H9 (cell line): ENCODE measurements at regions not wholly inside any gene's neighbourhood (a gene's known extent, or its start where the extent isn't known, plus 50 kb on each side); places are given as distances from the start of the nearest gene placed in this dataset.

Source experiments
- DNase-seq: peaks from one replicate; pipeline ENCODE4 v3.0.0-alpha.2; 2017
- H2AFZ ChIP-seq: one replicate; pipeline ENCODE4 v1.6.1; 2013; ENCODE audit warnings: mild to moderate bottlenecking, low read length, control low read depth, moderate library complexity
- H2AK5ac ChIP-seq: 2 replicates; pipeline ENCODE4 v1.6.1; 2013; ENCODE audit warnings: low read length, control low read depth, mixed read lengths; ENCODE audit not compliant: insufficient read length
- H2BK120ac ChIP-seq: one replicate; pipeline ENCODE4 v1.6.1; 2013; ENCODE audit warnings: low read depth, mild to moderate bottlenecking, low read length, control low read depth, inconsistent platforms; ENCODE audit not compliant: poor library complexity, severe bottlenecking
- H2BK12ac ChIP-seq: 2 replicates; pipeline ENCODE4 v1.6.1; 2013; ENCODE audit warnings: low read length, control low read depth, mixed read lengths, low read depth; ENCODE audit not compliant: insufficient read length
- H2BK15ac ChIP-seq: 2 replicates; pipeline ENCODE4 v1.6.1; 2013; ENCODE audit warnings: low read depth, low read length, control low read depth
- H2BK20ac ChIP-seq: one replicate; pipeline ENCODE4 v1.6.1; 2013; ENCODE audit warnings: low read depth, mild to moderate bottlenecking, low read length, control low read depth, inconsistent platforms; ENCODE audit not compliant: poor library complexity, severe bottlenecking
- H2BK5ac ChIP-seq: 2 replicates; pipeline ENCODE4 v1.6.1; 2013; ENCODE audit warnings: low read length, control low read depth, mixed read lengths; ENCODE audit not compliant: insufficient read length
- H3K14ac ChIP-seq: 2 replicates; pipeline ENCODE4 v1.6.1; 2013; ENCODE audit warnings: low read length, control low read depth; ENCODE audit not compliant: insufficient read depth
- H3K18ac ChIP-seq: 2 replicates; pipeline ENCODE4 v1.6.1; 2013; ENCODE audit warnings: low read depth, mild to moderate bottlenecking, mixed read lengths, low read length, control low read depth; ENCODE audit not compliant: insufficient read length
- H3K23ac ChIP-seq: 2 replicates; pipeline ENCODE4 v1.6.1; 2013; ENCODE audit warnings: low read length, control low read depth, mixed read lengths, low read depth; ENCODE audit not compliant: insufficient read length
- H3K23me2 ChIP-seq: 2 replicates; pipeline ENCODE4 v1.6.1; 2013; ENCODE audit warnings: low read depth, mild to moderate bottlenecking, mixed read lengths, low read length, control low read depth; ENCODE audit not compliant: insufficient read length, poor library complexity, severe bottlenecking
- H3K27ac ChIP-seq: 2 replicates; pipeline ENCODE4 v1.5.1; 2013; ENCODE audit warnings: low read length, control low read depth, mixed read lengths, low read depth; ENCODE audit not compliant: insufficient read length
- H3K27me3 ChIP-seq: 2 replicates; pipeline ENCODE4 v1.6.1; 2013; ENCODE audit warnings: low read length, control low read depth, inconsistent platforms; ENCODE audit not compliant: insufficient read depth
- H3K4ac ChIP-seq: 2 replicates; pipeline ENCODE4 v1.6.1; 2013; ENCODE audit warnings: low read depth, mild to moderate bottlenecking, control low read depth, inconsistent platforms, low read length, moderate library complexity
- H3K4me1 ChIP-seq: 2 replicates; pipeline ENCODE4 v1.6.1; 2013; ENCODE audit warnings: low read length, control low read depth, inconsistent platforms; ENCODE audit not compliant: insufficient read depth
- H3K4me2 ChIP-seq: 2 replicates; pipeline ENCODE4 v1.6.1; 2013; ENCODE audit warnings: low read length, control low read depth, mixed read lengths; ENCODE audit not compliant: insufficient read length, insufficient read depth
- H3K56ac ChIP-seq: 2 replicates; pipeline ENCODE4 v1.6.1; 2013; ENCODE audit warnings: low read depth, mild to moderate bottlenecking, mixed read lengths, low read length, control low read depth; ENCODE audit not compliant: insufficient read length
- H3K79me1 ChIP-seq: 2 replicates; pipeline ENCODE4 v1.6.1; 2013; ENCODE audit warnings: low read depth, mild to moderate bottlenecking, moderate library complexity, low read length, control low read depth, inconsistent platforms; ENCODE audit not compliant: insufficient read depth, poor library complexity, severe bottlenecking
- H3K79me2 ChIP-seq: 2 replicates; pipeline ENCODE4 v1.6.1; 2013; ENCODE audit warnings: low read length, control low read depth, inconsistent platforms; ENCODE audit not compliant: insufficient read depth
- H3K9ac ChIP-seq: 2 replicates; pipeline ENCODE4 v1.6.1; 2013; ENCODE audit warnings: low read length, control low read depth, mixed read lengths; ENCODE audit not compliant: insufficient read length; ENCODE audit errors: extremely low read depth
- H3K9me3 ChIP-seq: one replicate; pipeline ENCODE4 v1.6.1; 2013; ENCODE audit warnings: low read depth, low read length, inconsistent platforms; ENCODE audit not compliant: control insufficient read depth
- H3T11ph ChIP-seq: one replicate; pipeline ENCODE4 v1.6.1; 2013; ENCODE audit warnings: mild to moderate bottlenecking, low read length, control low read depth, inconsistent platforms
- H4K20me1 ChIP-seq: one replicate; pipeline ENCODE4 v1.6.1; 2013; ENCODE audit not compliant: control insufficient read depth, insufficient read length, insufficient read depth
- H4K5ac ChIP-seq: 2 replicates; pipeline ENCODE4 v1.6.1; 2013; ENCODE audit warnings: low read depth, mild to moderate bottlenecking, mixed read lengths, low read length, control low read depth; ENCODE audit not compliant: insufficient read length
- H4K8ac ChIP-seq: replicated peaks from 2 replicates; pipeline ENCODE4 v1.6.1; 2013; ENCODE audit warnings: low read length, control low read depth, mixed read lengths, low read depth; ENCODE audit not compliant: insufficient read length
- H4K91ac ChIP-seq: 2 replicates; pipeline ENCODE4 v1.6.1; 2013; ENCODE audit warnings: low read depth, mild to moderate bottlenecking, moderate library complexity, mixed read lengths, low read length, control low read depth; ENCODE audit not compliant: insufficient read length
- H3K27ac Mint-ChIP-seq, 3 experiments: 2 replicates in 2 of 3; 3 replicates in 1 of 3; pipeline ENCODE4 v1.8.0; 2020 to 2021; ENCODE audit warnings: mixed read lengths in 3 of 3, mild to moderate bottlenecking in 1 of 3, moderate library complexity in 1 of 3
- H3K27me3 Mint-ChIP-seq: 2 replicates; pipeline ENCODE4 v1.8.0; 2021; ENCODE audit warnings: low read depth, mild to moderate bottlenecking, moderate library complexity, mixed read lengths
- H3K36me3 Mint-ChIP-seq, 3 experiments: 2 replicates in 2 of 3; 3 replicates in 1 of 3; pipeline ENCODE4 v1.8.0; 2020 to 2021; ENCODE audit warnings: low read depth in 3 of 3, mixed read lengths in 3 of 3; ENCODE audit not compliant: insufficient read depth in 1 of 3
- H3K4me1 Mint-ChIP-seq, 2 experiments: 2 replicates each; pipeline ENCODE4 v1.8.0; 2020; ENCODE audit warnings: mixed read lengths in 2 of 2
- H3K4me3 Mint-ChIP-seq, 2 experiments: 2 replicates in 1 of 2; 3 replicates in 1 of 2; pipeline ENCODE4 v1.8.0; 2020 to 2021; ENCODE audit warnings: mild to moderate bottlenecking in 2 of 2, mixed read lengths in 2 of 2, moderate library complexity in 1 of 2
- H3K9me3 Mint-ChIP-seq, 2 experiments: 2 replicates in 1 of 2; 3 replicates in 1 of 2; pipeline ENCODE4 v1.8.0; 2020; ENCODE audit warnings: mild to moderate bottlenecking in 2 of 2, mixed read lengths in 2 of 2, moderate library complexity in 1 of 2
- WGBS: extraction: QIAGEN DNeasy Blood & Tissue Kit; methylation state at CpG from one replicate; pipeline ENCODE4 v1.1.7; 2013; ENCODE audit warnings: missing lambda C conversion rate, low lambda C conversion rate, mixed read lengths; ENCODE audit not compliant: insufficient read length; ENCODE audit errors: extremely low coverage; 5-methylcytosine and 5-hydroxymethylcytosine counted together
- TF ChIP-seq, protein P1 (sequence below): fragments of 200-600 bp; sonication (generic); conservative IDR thresholded peaks from 3 replicates; pipeline ENCODE4 v1.8.0; 2021; ENCODE audit warnings: antibody characterized with exemption, mild to moderate bottlenecking

GRCh38 chr5:74461251-74461650 is 179.3 kb downstream of the ENC1 start:
- H3K79me1 ChIP-seq = no peaks in the 10 kb centered on the region

More at GRCh38 chr5:74461251-74461650, 179.3 kb downstream of the ENC1 start:
- Histone ChIP-seq H2BK120ac (no peak overlapping the region), H3K56ac (no peak overlapping the region), H3K9me3 (no peaks in the 10 kb centered on the region), H4K8ac (no peak overlapping the region), H3K18ac (no peak overlapping the region), H3K23me2 (no peaks in the 10 kb centered on the region), H3K27me3 (no peaks in the 10 kb centered on the region), H3K27ac (no peak overlapping the region), H4K5ac (no peak overlapping the region), H3K4me1 (no peaks in the 10 kb centered on the region), H2BK20ac (no peak overlapping the region), H3K23ac (no peak overlapping the region), H2AK5ac (no peak overlapping the region), H3K4ac (no peak overlapping the region), H3K4me2 (no peak overlapping the region), H2BK5ac (no peak overlapping the region), H4K20me1 (no peaks in the 10 kb centered on the region), H3K14ac (no peak overlapping the region), H2AFZ (no peak overlapping the region), H3T11ph (no peak overlapping the region), H3K9ac (no peak overlapping the region), H3K79me2 (no peaks in the 10 kb centered on the region), H2BK15ac (no peak overlapping the region), H4K91ac (no peak overlapping the region), H2BK12ac (no peak overlapping the region)
- Mint-ChIP-seq H3K4me3 (no peak overlapping the region), H3K36me3 (no peaks in the 10 kb centered on the region), H3K27ac (no peak overlapping the region), H3K9me3 (no peaks in the 10 kb centered on the region; a peak in 1 of 5 replicates), H3K27me3 (no peaks in the 10 kb centered on the region), H3K4me1 (no peaks in the 10 kb centered on the region)
- WGBS = no CpG with 5 or more reads among the region's 1 CpG
- no peak for DNase-seq
- TF ChIP-seq, protein P1, sequence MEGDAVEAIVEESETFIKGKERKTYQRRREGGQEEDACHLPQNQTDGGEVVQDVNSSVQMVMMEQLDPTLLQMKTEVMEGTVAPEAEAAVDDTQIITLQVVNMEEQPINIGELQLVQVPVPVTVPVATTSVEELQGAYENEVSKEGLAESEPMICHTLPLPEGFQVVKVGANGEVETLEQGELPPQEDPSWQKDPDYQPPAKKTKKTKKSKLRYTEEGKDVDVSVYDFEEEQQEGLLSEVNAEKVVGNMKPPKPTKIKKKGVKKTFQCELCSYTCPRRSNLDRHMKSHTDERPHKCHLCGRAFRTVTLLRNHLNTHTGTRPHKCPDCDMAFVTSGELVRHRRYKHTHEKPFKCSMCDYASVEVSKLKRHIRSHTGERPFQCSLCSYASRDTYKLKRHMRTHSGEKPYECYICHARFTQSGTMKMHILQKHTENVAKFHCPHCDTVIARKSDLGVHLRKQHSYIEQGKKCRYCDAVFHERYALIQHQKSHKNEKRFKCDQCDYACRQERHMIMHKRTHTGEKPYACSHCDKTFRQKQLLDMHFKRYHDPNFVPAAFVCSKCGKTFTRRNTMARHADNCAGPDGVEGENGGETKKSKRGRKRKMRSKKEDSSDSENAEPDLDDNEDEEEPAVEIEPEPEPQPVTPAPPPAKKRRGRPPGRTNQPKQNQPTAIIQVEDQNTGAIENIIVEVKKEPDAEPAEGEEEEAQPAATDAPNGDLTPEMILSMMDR = no peak
